GM12891 (cell line): ENCODE measurements at regions not wholly inside any gene's neighbourhood (a gene's known extent, or its start where the extent isn't known, plus 50 kb on each side); places are given as distances from the start of the nearest gene placed in this dataset.

Source experiments
- DNase-seq: peaks from one replicate; pipeline ENCODE4 v3.0.0; 2011; ENCODE audit warnings: low spot score; ENCODE audit not compliant: insufficient read length
- FAIRE-seq: peaks from 2 replicates; lab custom pipeline; 2011; peaks lifted over from hg19 to GRCh38; lab: Jason Lieb, UNC
- PAX5 ChIP-seq: IDR thresholded peaks from 2 replicates; pipeline ENCODE4 v1.6.1; 2011; ENCODE audit warnings: low read length, moderate library complexity, mild to moderate bottlenecking; ENCODE audit not compliant: insufficient read depth, severe bottlenecking
- POLR2A ChIP-seq: IDR thresholded peaks from 2 replicates; pipeline ENCODE4 v1.6.1; 2011; ENCODE audit warnings: low read depth, low read length, control low read depth
- POLR2AphosphoS5 ChIP-seq: IDR thresholded peaks from 2 replicates; pipeline ENCODE4 v1.6.1; 2011; ENCODE audit warnings: low read depth, low read length, control low read depth
- POU2F2 ChIP-seq: IDR thresholded peaks from 2 replicates; pipeline ENCODE4 v1.6.1; 2011; ENCODE audit warnings: low read depth, mild to moderate bottlenecking, control low read depth, low read length, moderate library complexity
- SPI1 ChIP-seq: IDR thresholded peaks from 2 replicates; pipeline ENCODE4 v1.6.1; 2011; ENCODE audit warnings: low read depth, low read length, control low read depth
- TAF1 ChIP-seq: IDR thresholded peaks from 2 replicates; pipeline ENCODE4 v1.6.1; 2011; ENCODE audit warnings: low read depth, low read length, control low read depth

DNA sequence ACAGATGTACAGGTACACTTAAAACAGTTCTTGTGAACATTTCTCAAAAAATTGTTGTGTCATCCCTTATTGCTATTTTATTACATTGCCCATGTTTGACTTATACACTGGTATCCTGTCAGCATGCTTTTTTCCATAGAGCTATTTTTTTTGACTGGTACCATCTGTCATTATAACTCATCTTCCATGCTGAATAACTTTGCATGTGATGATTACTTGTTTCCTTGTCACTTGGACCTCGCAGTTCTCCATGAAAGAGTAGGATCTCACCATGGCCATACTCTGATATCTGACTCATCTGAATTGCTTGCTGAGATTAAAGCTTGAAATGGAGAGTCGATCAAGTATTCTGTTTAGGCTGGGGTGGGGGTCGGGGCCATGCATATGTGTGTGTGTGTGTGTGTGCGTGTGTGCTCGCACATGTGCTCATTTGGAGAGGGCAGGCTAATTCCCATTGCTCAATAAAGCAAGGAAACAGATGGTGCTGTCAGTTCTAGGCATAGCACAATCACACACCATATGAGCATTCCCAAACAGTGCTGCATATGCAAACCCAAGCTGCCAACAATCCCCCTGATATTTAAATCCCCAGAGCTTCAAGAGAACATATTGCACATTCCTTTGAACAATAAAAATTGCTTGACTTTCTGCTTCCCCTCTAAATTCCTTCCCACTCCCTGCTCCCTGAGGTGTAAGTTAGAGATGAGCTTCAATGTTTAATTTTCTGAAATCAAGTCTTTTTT, 62.9 kb downstream of the NHLRC3 start:
- no peak for DNase-seq
- FAIRE-seq: no peak
- TF ChIP-seq POLR2AphosphoS5: no peak
- TF ChIP-seq POLR2A: no peak
- no peak for TF ChIP-seq PAX5

DNA sequence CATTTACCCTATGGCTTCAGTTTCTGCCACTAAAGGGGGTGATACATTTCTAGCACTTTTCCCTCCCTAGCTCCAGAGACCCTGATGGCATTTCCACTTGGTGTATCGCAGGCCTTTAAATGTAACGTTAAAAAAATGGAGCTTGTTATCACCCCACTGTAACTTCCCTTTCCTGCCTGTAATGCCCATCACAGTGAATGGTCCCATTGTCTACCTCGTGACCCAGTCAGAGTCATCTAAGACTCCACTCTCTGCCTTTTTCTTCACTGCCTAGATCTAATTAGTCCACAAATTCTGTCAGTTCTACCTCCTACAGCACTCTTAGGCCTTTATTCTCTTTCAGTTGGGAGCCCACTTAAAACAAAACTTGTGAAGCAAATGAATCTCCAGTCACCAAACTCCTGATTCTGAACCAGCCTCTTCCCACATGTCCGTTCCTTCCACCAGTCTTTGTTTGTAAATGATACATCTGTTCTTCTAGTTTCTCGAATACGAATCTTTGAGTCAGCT, 64.8 kb downstream of the NHLRC3 start:
- no peak for DNase-seq
- TF ChIP-seq POLR2A (no peak), TAF1 (no peak), SPI1 (no peak), POU2F2 (no peak), POLR2AphosphoS5 (no peak), PAX5 (no peak)
- FAIRE-seq: no peak

DNA sequence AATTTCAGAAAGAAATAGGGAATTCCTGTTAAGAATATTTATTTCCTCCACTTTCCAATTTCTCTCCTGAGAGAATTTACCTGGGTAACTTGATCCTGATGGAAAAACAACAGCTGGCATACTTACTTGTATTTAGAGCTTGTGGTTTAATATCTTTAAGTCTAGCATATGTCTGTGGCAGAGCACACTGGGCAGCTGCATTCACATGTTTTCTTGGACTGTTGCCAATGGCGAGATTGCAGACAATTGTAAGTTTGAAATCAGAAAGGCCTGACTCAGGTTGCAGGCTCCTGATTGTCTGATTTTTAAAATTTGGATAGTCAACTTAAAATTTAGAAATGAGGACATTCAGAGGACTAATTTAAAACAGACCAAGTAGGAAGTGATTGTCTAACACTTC, 66.9 kb downstream of the NHLRC3 start:
- DNase-seq (no peak), FAIRE-seq (no peak)

GRCh38 chr13:39106216-39107005, 68.2 kb downstream of the NHLRC3 start:
- FAIRE-seq: no peak
- no peak for DNase-seq
- no peak for TF ChIP-seq POLR2A
- TF ChIP-seq POU2F2: no peak
- no peak for TF ChIP-seq POLR2AphosphoS5
- no peak for TF ChIP-seq SPI1
- no peak for TF ChIP-seq PAX5
- no peak for TF ChIP-seq TAF1

More for the DNA sequence above, 66.9 kb downstream of the NHLRC3 start:
- TF ChIP-seq POU2F2 (no peak), TAF1 (no peak), POLR2A (no peak), PAX5 (no peak), POLR2AphosphoS5 (no peak), SPI1 (no peak)

- TF ChIP-seq POLR2AphosphoS5 (no peak), SPI1 (no peak), POLR2A (no peak), POU2F2 (no peak), TAF1 (no peak), PAX5 (no peak)
- FAIRE-seq (no peak), DNase-seq (no peak)
Observed at GRCh38 chr13:39107561-39107960, 69.3 kb downstream of the NHLRC3 start.

DNA sequence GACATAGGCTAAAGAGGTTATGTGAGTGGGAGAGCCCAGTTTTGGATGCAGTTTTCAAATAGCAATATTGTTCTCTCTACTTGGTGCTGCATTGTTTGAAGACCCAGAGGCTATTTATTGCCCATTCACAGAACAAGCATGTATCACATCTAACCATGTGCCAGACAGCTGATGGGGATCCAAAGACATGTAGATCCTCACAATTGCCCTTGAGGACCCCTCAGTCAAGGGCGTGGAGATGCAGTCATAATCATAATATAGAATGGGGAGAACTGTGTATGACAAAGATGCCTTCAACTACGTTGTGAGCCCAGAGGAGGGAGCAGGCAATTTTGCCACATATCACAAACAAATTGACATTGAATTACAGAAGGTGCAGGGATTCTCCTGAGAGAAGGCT, 70.5 kb downstream of the NHLRC3 start:
- DNase-seq (no peak), FAIRE-seq (no peak)
- TF ChIP-seq POU2F2: no peak
- TF ChIP-seq SPI1: no peak
- TF ChIP-seq POLR2A: no peak
- TF ChIP-seq PAX5: no peak
- no peak for TF ChIP-seq TAF1
- no peak for TF ChIP-seq POLR2AphosphoS5

GRCh38 chr13:39110518-39111097, 72.4 kb downstream of the NHLRC3 start:
- FAIRE-seq: no peak
- no peak for TF ChIP-seq TAF1
- no peak for TF ChIP-seq PAX5
- TF ChIP-seq POLR2AphosphoS5: no peak
- no peak for TF ChIP-seq SPI1
- no peak for TF ChIP-seq POU2F2
- no peak for TF ChIP-seq POLR2A
- no peak for DNase-seq

DNA sequence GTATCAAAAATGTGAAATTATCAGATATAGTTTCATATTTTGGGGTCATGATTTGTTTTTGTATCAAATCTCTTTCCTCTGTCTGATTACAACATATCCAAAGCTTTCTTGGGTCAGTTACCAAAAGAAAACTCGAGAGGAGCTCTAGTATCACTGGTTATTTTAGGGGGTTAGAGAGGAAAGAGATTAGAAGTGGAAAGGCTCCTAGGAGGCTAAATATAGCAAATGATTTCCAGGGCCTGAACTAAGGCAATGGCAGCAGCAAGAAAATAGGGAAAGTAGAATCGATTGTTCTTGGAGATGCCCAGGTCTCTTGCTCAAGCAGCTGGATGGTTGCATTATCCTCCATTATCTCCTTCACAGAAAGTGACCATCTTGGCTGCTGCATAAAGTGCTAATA, 72.9 kb downstream of the NHLRC3 start:
- no peak for TF ChIP-seq TAF1
- TF ChIP-seq POLR2A: no peak
- TF ChIP-seq PAX5: no peak
- no peak for TF ChIP-seq POLR2AphosphoS5
- no peak for TF ChIP-seq POU2F2
- no peak for TF ChIP-seq SPI1
- FAIRE-seq (no peak), DNase-seq (no peak)

- no peak for TF ChIP-seq POLR2AphosphoS5
- no peak for TF ChIP-seq TAF1
- no peak for TF ChIP-seq PAX5
- TF ChIP-seq SPI1: no peak
- no peak for TF ChIP-seq POLR2A
- TF ChIP-seq POU2F2: no peak
- DNase-seq: no peak
- FAIRE-seq: no peak
Observed at GRCh38 chr13:39119422-39119821, 81.2 kb downstream of the NHLRC3 start.

DNA sequence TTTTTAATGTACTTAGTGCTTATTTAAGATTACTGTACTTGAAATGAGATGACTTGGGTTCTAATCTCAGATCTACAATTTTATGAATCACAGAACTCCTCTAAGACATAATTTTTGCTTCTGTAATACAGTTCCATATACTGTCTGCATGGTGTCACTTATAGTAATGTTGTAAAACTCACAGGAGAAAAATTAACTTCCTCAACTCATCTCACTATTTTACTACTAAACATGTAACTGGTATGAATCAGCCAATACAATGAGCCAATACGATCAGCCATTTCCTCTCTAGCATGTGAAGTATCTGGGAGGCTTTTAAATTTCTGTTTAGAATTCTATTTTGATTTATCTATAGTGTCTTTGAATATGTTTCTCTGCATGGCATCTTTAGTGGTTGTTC, 85.3 kb downstream of the NHLRC3 start:
- no peak for FAIRE-seq
- DNase-seq: no peak
- TF ChIP-seq TAF1 (no peak), POLR2A (no peak), POLR2AphosphoS5 (no peak), PAX5 (no peak), POU2F2 (no peak), SPI1 (no peak)
